Skin epidermis (tissue), 12 donors: ENCODE measurements at regions not wholly inside any gene's neighbourhood (a gene's known extent, or its start where the extent isn't known, plus 50 kb on each side); places are given as distances from the start of the nearest gene placed in this dataset.
"Not testable (repeated sequence)": the region's sequence is repeated elsewhere in the genome, so short reads cannot be mapped to it uniquely, and the experiment has no call there.

Experiments
- H3K27ac ChIP-seq, 21 experiments: fragments of 200-600 bp; sonication (generic) in 11 of 21; one replicate each; pipeline ENCODE4 v1.5.0; 2020; ENCODE audit warnings: mild to moderate bottlenecking in 3 of 21, inconsistent platforms in 2 of 21, moderate library complexity in 2 of 21
- H3K4me3 ChIP-seq, 7 experiments: fragments of 200-600 bp; sonication (generic) in 2 of 7; one replicate each; pipeline ENCODE4 v1.5.0; 2020; ENCODE audit warnings: inconsistent platforms in 2 of 7, mild to moderate bottlenecking in 2 of 7, moderate library complexity in 1 of 7

GRCh38 chr5:153318556-153318955 is 171.9 kb upstream of the GRIA1 start:
- H3K4me3 ChIP-seq = no peak overlapping the region
- no peak overlapping the region for H3K27ac ChIP-seq

- H3K27ac ChIP-seq = no peak overlapping the region
- no peak overlapping the region for H3K4me3 ChIP-seq
Observed at GRCh38 chr5:153321478-153321877, 169.0 kb upstream of the GRIA1 start.

GRCh38 chr5:153340139-153340538 is 150.3 kb upstream of the GRIA1 start:
- Histone ChIP-seq H3K27ac (no peak overlapping the region), H3K4me3 (no peak overlapping the region)

- Histone ChIP-seq H3K27ac (no peak overlapping the region), H3K4me3 (no peak overlapping the region)
Observed at GRCh38 chr5:153340738-153341137, 149.7 kb upstream of the GRIA1 start.

DNA sequence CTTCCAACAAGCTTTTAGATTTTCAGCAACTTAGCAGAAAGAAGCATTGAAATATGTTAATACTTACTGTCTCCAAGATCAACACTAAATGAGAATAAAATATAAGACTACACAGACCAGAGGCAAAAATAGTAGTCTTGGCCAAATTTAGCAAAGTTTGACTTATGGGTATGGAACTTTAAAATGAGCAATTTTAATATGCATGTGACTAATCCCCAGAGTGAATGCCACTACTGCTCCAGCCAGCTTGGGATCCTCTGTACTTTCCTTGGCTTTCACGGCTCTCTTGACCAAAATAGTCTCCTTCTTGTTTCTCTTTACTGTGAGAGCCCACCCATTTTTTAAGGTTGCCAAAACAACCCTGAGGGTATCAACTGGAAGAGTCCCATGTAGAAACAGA is 148.0 kb upstream of the GRIA1 start:
- no peak overlapping the region for H3K4me3 ChIP-seq
- H3K27ac ChIP-seq = no peak overlapping the region

GRCh38 chr5:153347611-153348010 is 142.9 kb upstream of the GRIA1 start:
- Histone ChIP-seq H3K27ac (no peak overlapping the region), H3K4me3 (no peak overlapping the region)

- H3K27ac ChIP-seq = no peak overlapping the region
- H3K4me3 ChIP-seq = no peak overlapping the region
Observed at GRCh38 chr5:153350175-153350883, 140.1 kb upstream of the GRIA1 start.

DNA sequence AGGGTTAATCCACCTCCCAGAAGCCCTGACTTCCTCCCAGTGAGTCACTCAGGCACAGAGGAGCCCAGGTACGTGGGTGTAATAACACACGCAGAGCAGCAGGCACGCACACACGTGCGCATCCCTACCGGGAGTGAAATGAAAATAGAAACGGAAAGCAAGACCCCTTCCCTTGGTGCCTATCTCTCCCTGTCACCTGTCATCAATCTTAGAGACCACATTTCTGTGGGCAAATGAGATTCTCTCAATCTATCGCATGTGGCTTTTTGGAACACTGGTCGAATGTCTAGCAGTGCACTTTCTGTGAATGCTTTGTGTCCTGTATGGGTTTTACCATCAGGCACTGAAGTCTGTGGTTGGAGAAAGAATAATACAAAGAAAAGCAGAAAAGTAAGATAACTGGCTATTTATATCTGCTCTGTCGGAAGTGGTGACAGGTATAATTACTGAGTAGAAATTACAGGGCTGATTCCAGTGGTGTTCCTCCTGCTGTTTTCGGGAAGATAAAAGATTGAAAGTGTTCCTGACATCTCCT is 137.7 kb upstream of the GRIA1 start:
- H3K4me3 ChIP-seq = no peak overlapping the region
- no peak overlapping the region for H3K27ac ChIP-seq

DNA sequence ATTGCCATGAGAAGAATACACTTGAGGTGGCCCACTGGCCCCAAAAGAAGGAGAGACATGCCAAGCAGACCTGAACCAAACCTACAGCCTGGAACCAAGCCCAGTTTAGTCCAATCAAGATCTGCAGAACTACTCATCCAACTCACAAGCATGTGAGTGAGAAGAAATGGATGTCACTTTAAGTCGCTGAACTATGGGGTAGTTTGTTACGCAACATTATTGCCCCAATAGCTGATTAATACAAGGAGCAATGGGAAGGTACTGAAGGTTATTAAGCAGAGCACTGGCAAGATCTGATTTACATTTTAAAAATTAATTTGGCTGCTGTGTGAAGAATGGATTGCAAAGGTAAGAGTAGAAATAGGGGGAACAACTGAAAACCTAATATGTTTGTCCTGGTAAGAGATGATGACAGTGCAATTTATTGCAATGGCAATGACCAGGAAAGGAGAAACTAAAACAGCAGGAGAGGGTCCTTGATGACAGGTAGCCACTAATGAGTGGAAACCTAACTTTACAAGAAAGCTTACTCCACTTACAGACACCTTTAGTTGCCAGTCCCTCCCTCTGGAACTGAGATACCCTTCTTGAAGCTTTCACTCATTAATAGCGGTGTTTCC is 132.9 kb upstream of the GRIA1 start:
- no peak overlapping the region for H3K4me3 ChIP-seq
- H3K27ac ChIP-seq = no peak overlapping the region

DNA sequence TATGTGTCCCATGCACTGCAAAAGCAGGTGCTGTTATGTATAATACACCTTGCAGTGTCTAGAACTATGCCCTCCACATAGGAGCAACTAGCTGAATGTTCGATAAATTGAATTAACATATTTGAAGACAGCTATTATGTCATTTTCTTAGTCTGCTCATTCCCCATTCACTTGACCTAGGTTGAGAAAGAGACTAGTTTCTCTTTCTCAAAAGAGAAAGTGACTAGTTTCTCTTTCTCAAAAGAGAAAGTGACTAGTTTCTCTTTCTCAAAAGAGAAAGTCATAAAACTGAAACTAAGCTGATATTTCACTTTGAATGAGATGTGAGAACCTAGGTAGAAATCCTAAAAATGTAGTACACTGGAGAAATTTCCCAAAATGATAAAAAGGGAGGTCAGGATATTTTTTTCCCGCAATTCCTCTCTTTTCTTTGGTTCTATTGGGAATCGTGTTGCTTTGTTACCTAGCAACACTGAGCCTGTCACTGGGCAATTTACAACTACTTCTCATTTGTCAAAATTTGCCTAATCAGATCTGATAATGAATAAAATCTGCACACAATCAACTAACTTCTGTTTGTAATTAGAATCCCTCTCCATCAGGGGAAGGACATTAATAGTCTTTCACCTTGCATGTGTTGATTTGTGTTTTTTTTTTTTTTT is 132.0 kb upstream of the GRIA1 start:
- no peak overlapping the region for H3K27ac ChIP-seq
- no peak overlapping the region for H3K4me3 ChIP-seq

DNA sequence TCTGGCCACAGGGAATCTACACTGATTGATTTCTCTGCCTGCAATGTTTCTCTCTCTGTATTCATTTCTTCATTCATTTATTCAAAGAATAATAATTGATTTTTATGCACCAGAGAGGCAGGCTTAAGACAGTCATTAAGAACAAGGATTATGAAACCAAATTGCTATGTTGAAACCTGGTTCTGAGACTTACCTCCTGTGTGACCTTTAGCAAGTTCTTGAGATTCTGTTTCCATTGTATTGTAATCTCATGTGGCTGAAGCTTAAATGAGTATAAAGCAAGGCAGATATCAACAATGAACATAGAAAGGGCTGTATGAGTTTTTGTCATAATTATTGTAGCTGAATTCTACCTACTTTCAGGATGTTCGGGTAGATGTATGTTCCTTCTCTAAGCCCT is 129.6 kb upstream of the GRIA1 start:
- no peak overlapping the region for H3K4me3 ChIP-seq
- H3K27ac ChIP-seq = no peak overlapping the region

- Histone ChIP-seq H3K4me3 (no peak overlapping the region), H3K27ac (no peak overlapping the region)
Observed at GRCh38 chr5:153361735-153362409, 128.6 kb upstream of the GRIA1 start.

GRCh38 chr5:153365547-153365946 is 124.9 kb upstream of the GRIA1 start:
- no peak overlapping the region for H3K27ac ChIP-seq
- no peak overlapping the region for H3K4me3 ChIP-seq

DNA sequence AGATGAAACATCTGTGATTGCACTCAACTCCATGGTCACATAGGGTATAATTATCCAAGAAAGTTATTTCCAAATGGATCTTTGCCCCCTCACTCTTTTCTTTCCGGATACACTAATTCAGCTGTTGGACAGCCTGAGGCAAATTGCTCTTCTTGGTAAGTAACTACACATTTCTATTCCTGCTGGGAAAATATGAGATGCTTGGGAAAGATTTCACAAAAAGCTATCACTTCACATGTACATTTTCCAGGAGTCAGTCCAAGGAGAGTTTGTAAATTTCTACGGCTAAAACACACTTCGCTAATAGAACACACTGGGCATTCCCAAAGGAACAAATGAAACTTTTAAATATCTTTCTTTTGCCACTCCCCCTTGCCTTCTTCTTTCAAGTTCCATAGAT is 123.0 kb upstream of the GRIA1 start:
- H3K27ac ChIP-seq = no peak overlapping the region
- H3K4me3 ChIP-seq = no peak overlapping the region

GRCh38 chr5:153372425-153373129 is 117.9 kb upstream of the GRIA1 start:
- H3K4me3 ChIP-seq = peak overlapping the region in 1 of 7 experiments; percentile 11
- peak overlapping the region in 1 of 21 experiments; percentile 28 for H3K27ac ChIP-seq

DNA sequence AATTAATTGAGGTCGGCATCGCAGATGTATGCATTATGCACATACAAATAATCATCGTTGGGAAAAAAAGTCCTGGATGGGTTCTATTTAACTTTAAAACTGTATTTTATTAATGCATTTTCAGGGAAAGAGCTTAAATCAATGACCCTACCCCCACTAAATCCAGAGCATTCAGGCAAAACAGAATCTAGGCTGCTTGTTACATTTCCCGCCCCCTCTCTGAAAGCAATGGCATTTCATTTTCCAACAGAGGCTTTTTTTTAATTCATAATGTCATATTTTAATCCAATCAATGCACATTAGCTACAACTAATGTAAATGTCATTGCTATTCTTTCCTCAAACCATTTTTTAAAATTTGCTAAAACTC is 117.4 kb upstream of the GRIA1 start:
- Histone ChIP-seq H3K4me3 (peak overlapping the region in 1 of 7 experiments; percentile 11), H3K27ac (no peak overlapping the region)

GRCh38 chr5:153381630-153382029 is 108.8 kb upstream of the GRIA1 start:
- H3K27ac ChIP-seq, H3K4me3 ChIP-seq: not testable (repeated sequence)

DNA sequence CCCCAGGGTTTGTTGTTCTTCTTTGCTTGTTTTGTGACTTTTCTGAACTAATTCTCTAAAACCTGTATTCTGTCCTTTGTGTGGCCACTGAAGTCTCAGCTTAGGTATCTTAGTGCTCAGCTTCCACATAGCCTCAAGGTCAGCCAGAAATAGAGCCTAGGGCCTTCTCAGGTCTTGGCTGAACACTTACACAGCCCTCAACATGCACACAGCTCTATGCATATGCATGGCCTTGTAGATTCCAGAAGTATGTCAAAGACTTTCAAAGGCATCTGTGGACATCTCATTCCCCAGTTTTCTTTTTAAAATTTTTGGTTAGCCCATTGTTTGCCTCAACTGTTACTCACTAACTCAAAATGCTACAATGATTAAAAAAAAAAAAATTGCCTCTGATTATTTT is 99.9 kb upstream of the GRIA1 start:
- Histone ChIP-seq H3K4me3 (no peak overlapping the region), H3K27ac (no peak overlapping the region)

DNA sequence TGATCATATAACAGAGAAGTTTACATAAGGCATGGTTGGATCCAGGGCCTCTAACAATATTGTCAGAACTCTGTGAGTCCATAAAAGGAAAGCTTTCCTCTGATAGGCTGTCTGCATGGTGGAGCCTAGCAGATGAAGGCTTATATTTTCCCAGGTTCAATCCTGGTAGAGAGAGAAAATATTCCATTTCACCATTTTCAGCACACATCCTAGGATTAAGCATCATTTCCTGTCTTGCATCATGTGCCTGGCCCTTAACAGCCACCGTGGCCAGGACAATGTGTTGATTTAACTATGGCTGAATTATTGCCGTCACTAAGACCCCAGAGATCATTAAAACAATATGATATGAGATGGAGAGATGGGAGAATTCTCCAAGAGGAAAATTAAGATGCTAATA is 90.9 kb upstream of the GRIA1 start:
- no peak overlapping the region for H3K4me3 ChIP-seq
- no peak overlapping the region for H3K27ac ChIP-seq

- Histone ChIP-seq H3K4me3 (no peak overlapping the region), H3K27ac (no peak overlapping the region)
Observed at GRCh38 chr5:153400931-153401330, 89.5 kb upstream of the GRIA1 start.
